Mucosa of rectum (tissue), 2 donors: ENCODE measurements at regions not wholly inside any gene's neighbourhood (a gene's known extent, or its start where the extent isn't known, plus 50 kb on each side); places are given as distances from the start of the nearest gene placed in this dataset.
A peak's percentile ranks its signal among the peaks of the same experiment; 100 is the strongest.

Experiments used
- H3K27ac ChIP-seq, 2 donors: one replicate each; pipeline ENCODE4 v1.7.0; 2013; ENCODE audit warnings: inconsistent platforms in 2 of 2, low read depth in 2 of 2, low read length in 2 of 2
- H3K27me3 ChIP-seq, 2 donors: one replicate each; pipeline ENCODE4 v1.7.0; 2013; ENCODE audit warnings: low read length in 2 of 2; ENCODE audit not compliant: control insufficient read depth in 2 of 2, insufficient read depth in 2 of 2
- H3K36me3 ChIP-seq, 2 donors: one replicate each; pipeline ENCODE4 v1.7.0; 2013; ENCODE audit warnings: low read length in 2 of 2; ENCODE audit not compliant: control insufficient read depth in 2 of 2, insufficient read depth in 2 of 2
- H3K4me1 ChIP-seq, 2 donors: one replicate each; pipeline ENCODE4 v1.7.0; 2013; ENCODE audit warnings: low read length in 2 of 2, mild to moderate bottlenecking in 1 of 2; ENCODE audit not compliant: control insufficient read depth in 2 of 2, insufficient read depth in 2 of 2
- H3K4me3 ChIP-seq, 2 donors: one replicate each; pipeline ENCODE4 v1.7.0; 2013; ENCODE audit warnings: low read length in 2 of 2
- H3K9ac ChIP-seq, 2 donors: one replicate each; pipeline ENCODE4 v1.7.0; 2013; ENCODE audit warnings: low read length in 2 of 2, low read depth in 1 of 2, mild to moderate bottlenecking in 1 of 2
- H3K9me3 ChIP-seq, 2 donors: one replicate each; pipeline ENCODE4 v1.7.0; 2013; ENCODE audit warnings: low read length in 2 of 2; ENCODE audit not compliant: control insufficient read depth in 2 of 2
- donor health status: healthy.
- donor health status: Normal muscosa, but diverticular disease.

DNA sequence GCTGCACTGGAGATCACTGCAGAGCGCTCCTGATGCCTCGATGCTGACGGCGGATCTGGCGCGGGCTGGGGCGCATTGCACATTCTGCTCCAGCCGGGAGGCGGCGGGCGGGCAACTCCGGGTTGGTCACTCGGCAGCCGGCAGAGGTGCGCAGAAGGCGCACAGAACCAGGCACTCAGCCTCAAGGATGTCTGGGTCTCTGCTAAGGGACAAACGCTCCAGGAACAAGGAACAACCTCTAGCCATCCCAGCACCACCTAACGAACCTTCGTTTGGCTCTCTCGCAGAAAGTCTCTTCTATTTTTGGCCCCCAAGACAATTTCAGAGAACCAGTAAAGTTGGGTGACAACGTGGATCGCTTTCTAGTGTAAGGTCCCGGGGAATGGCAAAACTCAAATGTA is 254.6 kb downstream of the OTUD1 start:
- H3K9me3 ChIP-seq, result no peaks in the 10 kb centered on the region
- no peak overlapping the region for H3K27ac ChIP-seq
- no peak overlapping the region for H3K9ac ChIP-seq
- peaks cover 0 to 9% of the 10 kb centered on the region in 2 donors for H3K27me3 ChIP-seq
- no peak overlapping the region for H3K4me3 ChIP-seq
- no peaks in the 10 kb centered on the region for H3K36me3 ChIP-seq
- H3K4me1 ChIP-seq, result no peaks in the 10 kb centered on the region

GRCh38 chr10:23693925-23694324 is 255.1 kb downstream of the OTUD1 start:
- no peaks in the 10 kb centered on the region for H3K9me3 ChIP-seq
- no peaks in the 10 kb centered on the region for H3K36me3 ChIP-seq
- no peak overlapping the region for H3K9ac ChIP-seq
- no peak overlapping the region for H3K27ac ChIP-seq
- H3K27me3 ChIP-seq, result peaks cover 0 to 9% of the 10 kb centered on the region in 2 donors
- H3K4me1 ChIP-seq, result no peaks in the 10 kb centered on the region
- no peak overlapping the region for H3K4me3 ChIP-seq

DNA sequence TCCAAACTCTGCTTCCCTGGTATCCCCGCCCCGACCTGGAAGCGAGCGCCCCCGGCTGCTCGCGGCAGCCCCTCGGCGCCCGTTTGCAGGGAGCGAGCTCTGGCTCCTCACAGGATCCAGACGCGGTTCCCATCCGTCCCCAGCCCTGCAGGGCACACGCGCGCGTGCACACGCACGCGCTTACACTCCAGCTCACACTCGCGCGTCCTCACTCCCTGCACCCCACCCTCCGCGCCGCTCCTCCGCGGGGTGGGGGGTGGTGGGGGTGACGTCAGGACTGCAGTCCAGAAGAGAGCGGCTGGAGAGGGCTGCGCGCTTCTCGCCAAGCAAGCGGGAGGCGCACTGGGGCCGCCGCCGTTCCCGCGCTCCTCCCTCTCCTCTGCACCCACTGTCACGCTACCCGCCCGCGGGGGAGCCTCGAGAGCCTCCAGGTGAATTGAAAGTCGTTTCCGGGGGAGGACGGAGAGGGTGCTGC is 255.6 kb downstream of the OTUD1 start:
- Histone ChIP-seq H3K4me3 (no peak overlapping the region), H3K4me1 (no peaks in the 10 kb centered on the region), H3K27me3 (peaks cover 0 to 9% of the 10 kb centered on the region in 2 donors), H3K9me3 (no peaks in the 10 kb centered on the region), H3K27ac (no peak overlapping the region), H3K9ac (no peak overlapping the region), H3K36me3 (no peaks in the 10 kb centered on the region)

GRCh38 chr10:23694921-23695824 is 256.3 kb downstream of the OTUD1 start:
- H3K9ac ChIP-seq, result no peak overlapping the region
- no peak overlapping the region for H3K27ac ChIP-seq
- H3K36me3 ChIP-seq, result no peaks in the 10 kb centered on the region
- peaks cover 0 to 9% of the 10 kb centered on the region in 2 donors for H3K27me3 ChIP-seq
- H3K4me3 ChIP-seq, result no peak overlapping the region
- H3K4me1 ChIP-seq, result no peaks in the 10 kb centered on the region
- H3K9me3 ChIP-seq, result no peaks in the 10 kb centered on the region

- Histone ChIP-seq H3K4me3 (no peak overlapping the region), H3K27ac (no peak overlapping the region), H3K9me3 (no peaks in the 10 kb centered on the region), H3K9ac (no peak overlapping the region), H3K27me3 (peaks cover 0 to 9% of the 10 kb centered on the region in 2 donors), H3K36me3 (no peaks in the 10 kb centered on the region), H3K4me1 (no peaks in the 10 kb centered on the region)
Observed at GRCh38 chr10:23695825-23696420, 257.0 kb downstream of the OTUD1 start.

- Histone ChIP-seq H3K9ac (no peak overlapping the region), H3K27ac (no peak overlapping the region), H3K27me3 (peaks cover 0 to 9% of the 10 kb centered on the region in 2 donors), H3K4me3 (no peak overlapping the region), H3K36me3 (no peaks in the 10 kb centered on the region), H3K4me1 (no peaks in the 10 kb centered on the region), H3K9me3 (no peaks in the 10 kb centered on the region)
Observed at GRCh38 chr10:23696476-23696875, 257.6 kb downstream of the OTUD1 start.

DNA sequence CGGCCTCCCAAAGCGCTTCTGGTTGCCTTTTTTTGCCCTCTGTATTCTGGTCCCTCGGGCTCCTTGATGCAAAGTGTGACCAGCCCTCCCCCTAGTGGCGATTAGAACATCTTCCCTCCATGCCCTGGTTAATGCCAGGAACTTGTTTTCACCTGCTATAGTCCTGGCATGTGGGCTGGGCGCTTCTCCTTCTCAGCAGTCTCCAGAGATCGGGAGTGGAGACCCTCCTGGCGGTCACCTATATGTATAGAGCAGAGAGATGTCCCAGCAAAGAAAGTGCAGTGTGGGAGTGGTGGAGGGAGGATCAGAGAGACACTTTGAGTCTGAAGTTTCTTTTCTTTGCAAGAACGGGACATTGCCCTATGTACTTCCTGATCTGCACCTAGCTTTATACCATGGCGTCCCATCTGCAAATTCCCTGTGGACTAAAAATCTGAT is 264.1 kb downstream of the OTUD1 start:
- H3K9me3 ChIP-seq, result peaks cover 0 to 3% of the 10 kb centered on the region in 2 donors
- H3K27me3 ChIP-seq, result no peaks in the 10 kb centered on the region
- H3K27ac ChIP-seq, result no peak overlapping the region
- H3K4me1 ChIP-seq, result no peaks in the 10 kb centered on the region
- no peaks in the 10 kb centered on the region for H3K36me3 ChIP-seq
- H3K9ac ChIP-seq, result peak overlapping the region in 1 of 2 donors; percentile 30
- H3K4me3 ChIP-seq, result peak overlapping the region; percentile 22 to 50

- Histone ChIP-seq H3K9me3 (no peaks in the 10 kb centered on the region), H3K27ac (no peak overlapping the region), H3K4me1 (no peaks in the 10 kb centered on the region), H3K36me3 (no peaks in the 10 kb centered on the region), H3K9ac (no peak overlapping the region), H3K4me3 (no peak overlapping the region), H3K27me3 (no peaks in the 10 kb centered on the region)
Observed at GRCh38 chr10:23715363-23715762, 276.5 kb downstream of the OTUD1 start.

DNA sequence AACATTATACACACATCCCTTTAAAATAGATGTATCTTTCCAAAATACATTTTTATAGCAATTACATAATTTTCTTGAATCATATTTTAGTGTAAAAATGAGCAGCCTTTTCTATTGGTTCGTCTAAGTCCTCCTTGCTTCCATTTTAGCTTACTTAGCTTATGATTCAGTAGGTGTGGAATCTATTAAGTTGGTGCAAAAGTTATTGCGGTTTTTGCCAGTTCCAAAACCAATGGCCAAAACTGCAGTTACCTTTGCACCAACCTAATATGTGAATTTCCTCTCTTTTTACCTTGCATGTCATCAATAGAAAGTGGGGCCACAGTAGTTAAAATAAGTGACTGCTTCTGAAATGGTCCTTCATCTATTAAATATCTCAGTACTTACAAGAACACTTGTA is 279.0 kb downstream of the OTUD1 start:
- no peak overlapping the region for H3K9ac ChIP-seq
- no peak overlapping the region for H3K4me3 ChIP-seq
- no peaks in the 10 kb centered on the region for H3K27me3 ChIP-seq
- H3K27ac ChIP-seq, result no peak overlapping the region
- H3K4me1 ChIP-seq, result no peaks in the 10 kb centered on the region
- no peaks in the 10 kb centered on the region for H3K9me3 ChIP-seq
- no peaks in the 10 kb centered on the region for H3K36me3 ChIP-seq

DNA sequence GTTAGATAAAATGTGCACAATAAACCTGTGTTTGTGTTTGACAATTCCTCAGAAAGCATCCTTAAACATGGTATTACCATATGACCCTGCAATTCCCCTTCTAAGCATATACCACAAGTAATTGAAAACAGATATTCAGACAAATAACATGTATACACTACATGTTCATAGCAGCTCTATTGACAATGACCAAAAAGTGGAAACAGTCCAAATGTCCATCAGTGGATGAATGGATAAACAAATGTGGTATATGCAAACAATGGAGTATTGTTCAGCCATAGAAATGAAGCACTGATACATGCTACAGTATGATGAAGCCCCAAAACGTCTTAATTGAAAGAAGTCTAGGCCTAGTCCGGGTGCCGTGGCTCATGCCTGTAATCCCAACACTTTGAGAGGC is 280.1 kb downstream of the OTUD1 start:
- no peak overlapping the region for H3K27ac ChIP-seq

More for the DNA sequence above, 280.1 kb downstream of the OTUD1 start:
- Histone ChIP-seq H3K36me3 (no peaks in the 10 kb centered on the region), H3K27me3 (no peaks in the 10 kb centered on the region), H3K4me1 (no peaks in the 10 kb centered on the region), H3K9ac (no peak overlapping the region), H3K4me3 (no peak overlapping the region), H3K9me3 (no peaks in the 10 kb centered on the region)
